Osteoblast (primary cell): ENCODE measurements at regions not wholly inside any gene's neighbourhood (a gene's known extent, or its start where the extent isn't known, plus 50 kb on each side); places are given as distances from the start of the nearest gene placed in this dataset.

Experiments used
- DNase-seq: peaks from one replicate; pipeline ENCODE4 v3.0.0; 2011; ENCODE audit warnings: low spot score, mixed read lengths; ENCODE audit not compliant: insufficient read length; ENCODE audit errors: missing footprints
- H2AFZ ChIP-seq: 2 replicates; pipeline ENCODE4 v1.6.0; 2011; ENCODE audit warnings: mild to moderate bottlenecking, low read length
- H3K27ac ChIP-seq: 2 replicates; pipeline ENCODE4 v1.5.1; 2011; ENCODE audit warnings: mild to moderate bottlenecking, low read depth, low read length, moderate library complexity
- H3K27me3 ChIP-seq: 2 replicates; pipeline ENCODE4 v1.6.0; 2012; ENCODE audit warnings: mild to moderate bottlenecking, control low read depth, inconsistent platforms, low read length, moderate library complexity; ENCODE audit not compliant: insufficient read depth
- H3K36me3 ChIP-seq: 2 replicates; pipeline ENCODE4 v1.5.1; 2011; ENCODE audit warnings: mild to moderate bottlenecking, low read length, control low read depth, moderate library complexity; ENCODE audit not compliant: insufficient read depth
- H3K4me1 ChIP-seq: 2 replicates; pipeline ENCODE4 v1.5.1; 2011; ENCODE audit warnings: mild to moderate bottlenecking, low read length, control low read depth, moderate library complexity; ENCODE audit not compliant: insufficient read depth
- H3K4me2 ChIP-seq: 2 replicates; pipeline ENCODE4 v1.6.0; 2011; ENCODE audit warnings: mild to moderate bottlenecking, low read length; ENCODE audit not compliant: insufficient read depth
- H3K4me3 ChIP-seq: fragments of 200-600 bp; sonication (generic); 3 replicates; pipeline ENCODE4 v1.5.1; 2012; ENCODE audit warnings: mild to moderate bottlenecking, low read length, inconsistent platforms; ENCODE audit not compliant: insufficient read depth
- H3K79me2 ChIP-seq: 2 replicates; pipeline ENCODE4 v1.6.0; 2012; ENCODE audit warnings: mild to moderate bottlenecking, low read length, control low read depth, inconsistent platforms; ENCODE audit not compliant: insufficient read depth
- H3K9me3 ChIP-seq: 2 replicates; pipeline ENCODE4 v1.5.1; 2011; ENCODE audit warnings: low read depth, low read length, control low read depth
- H4K20me1 ChIP-seq: 2 replicates; pipeline ENCODE4 v1.6.0; 2012; ENCODE audit warnings: mild to moderate bottlenecking, low read length, control low read depth; ENCODE audit not compliant: insufficient read depth
- TF ChIP-seq, protein P1 (sequence below): IDR thresholded peaks from 2 replicates; pipeline ENCODE4 v1.5.1; 2011; ENCODE audit warnings: mild to moderate bottlenecking, low read depth, low read length, moderate library complexity; ENCODE audit errors: extremely low read depth

DNA sequence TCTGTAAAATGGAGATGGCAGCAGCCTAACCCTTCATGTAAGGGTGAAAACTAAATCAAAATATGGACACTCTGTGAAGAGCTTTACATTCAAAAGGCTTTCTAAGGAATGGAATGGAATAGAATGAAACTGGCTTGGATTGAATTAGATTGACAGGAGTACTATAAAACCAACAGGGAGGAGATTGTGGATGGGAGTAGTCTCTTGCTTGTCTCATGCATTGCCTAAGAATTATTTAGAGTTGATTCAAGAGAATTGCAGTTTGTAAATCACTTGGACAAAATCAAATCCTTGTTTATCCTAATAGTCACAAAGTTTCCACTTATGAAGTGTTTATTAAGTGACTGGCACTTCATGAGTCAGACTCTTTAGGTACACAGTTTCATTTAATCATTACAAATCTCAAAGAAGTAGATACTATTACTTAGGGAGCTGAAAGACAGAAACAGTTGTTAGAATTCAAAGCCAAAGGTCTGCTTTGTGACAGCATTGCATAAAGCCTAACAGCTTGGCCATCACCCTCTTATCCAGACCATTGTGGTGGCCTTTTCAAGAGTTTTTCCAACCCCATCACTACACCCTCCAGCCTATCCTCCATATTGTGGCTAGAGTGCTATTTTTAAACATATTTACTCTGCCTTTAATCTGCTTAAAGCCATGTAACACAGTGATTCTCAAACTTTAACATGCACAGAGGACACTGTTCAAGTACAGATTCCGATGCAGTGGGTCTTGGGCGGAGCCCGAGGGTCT, 91.9 kb upstream of the GHITM start:
- no peaks in the 10 kb centered on the region for H3K36me3 ChIP-seq
- H4K20me1 ChIP-seq: no peaks in the 10 kb centered on the region
- no peak overlapping the region for H2AFZ ChIP-seq
- no peak overlapping the region for H3K4me3 ChIP-seq
- no peak for DNase-seq
- H3K27ac ChIP-seq: no peak overlapping the region
- H3K79me2 ChIP-seq: no peaks in the 10 kb centered on the region
- TF ChIP-seq, protein P1, sequence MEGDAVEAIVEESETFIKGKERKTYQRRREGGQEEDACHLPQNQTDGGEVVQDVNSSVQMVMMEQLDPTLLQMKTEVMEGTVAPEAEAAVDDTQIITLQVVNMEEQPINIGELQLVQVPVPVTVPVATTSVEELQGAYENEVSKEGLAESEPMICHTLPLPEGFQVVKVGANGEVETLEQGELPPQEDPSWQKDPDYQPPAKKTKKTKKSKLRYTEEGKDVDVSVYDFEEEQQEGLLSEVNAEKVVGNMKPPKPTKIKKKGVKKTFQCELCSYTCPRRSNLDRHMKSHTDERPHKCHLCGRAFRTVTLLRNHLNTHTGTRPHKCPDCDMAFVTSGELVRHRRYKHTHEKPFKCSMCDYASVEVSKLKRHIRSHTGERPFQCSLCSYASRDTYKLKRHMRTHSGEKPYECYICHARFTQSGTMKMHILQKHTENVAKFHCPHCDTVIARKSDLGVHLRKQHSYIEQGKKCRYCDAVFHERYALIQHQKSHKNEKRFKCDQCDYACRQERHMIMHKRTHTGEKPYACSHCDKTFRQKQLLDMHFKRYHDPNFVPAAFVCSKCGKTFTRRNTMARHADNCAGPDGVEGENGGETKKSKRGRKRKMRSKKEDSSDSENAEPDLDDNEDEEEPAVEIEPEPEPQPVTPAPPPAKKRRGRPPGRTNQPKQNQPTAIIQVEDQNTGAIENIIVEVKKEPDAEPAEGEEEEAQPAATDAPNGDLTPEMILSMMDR: no peak
- H3K9me3 ChIP-seq: no peaks in the 10 kb centered on the region
- no peaks in the 10 kb centered on the region for H3K4me1 ChIP-seq
- no peaks in the 10 kb centered on the region for H3K27me3 ChIP-seq
- no peak overlapping the region for H3K4me2 ChIP-seq

DNA sequence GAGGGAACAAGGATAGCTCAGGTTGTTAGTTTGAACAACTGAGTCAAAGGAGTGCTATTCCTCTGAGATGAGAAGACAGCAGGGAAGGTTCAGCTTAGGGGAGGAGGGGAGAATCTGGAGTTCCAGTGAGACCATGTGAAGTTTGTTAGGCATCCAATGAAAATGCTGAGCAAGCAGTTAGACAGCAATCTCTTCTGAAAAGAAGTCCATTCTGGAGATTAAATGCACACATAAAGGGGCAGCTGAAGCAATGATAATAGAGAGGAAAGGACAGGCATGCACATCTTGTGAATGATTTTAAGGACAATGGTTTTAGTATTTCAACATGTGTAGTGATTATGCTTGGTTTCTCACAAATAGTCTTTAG, 89.7 kb upstream of the GHITM start:
- H4K20me1 ChIP-seq: no peaks in the 10 kb centered on the region
- H2AFZ ChIP-seq: no peak overlapping the region
- H3K27me3 ChIP-seq: no peaks in the 10 kb centered on the region
- H3K27ac ChIP-seq: no peak overlapping the region
- TF ChIP-seq, protein P1: no peak
- no peak overlapping the region for H3K4me2 ChIP-seq
- H3K4me1 ChIP-seq: no peaks in the 10 kb centered on the region
- no peaks in the 10 kb centered on the region for H3K9me3 ChIP-seq
- no peak for DNase-seq
- H3K79me2 ChIP-seq: no peaks in the 10 kb centered on the region
- no peaks in the 10 kb centered on the region for H3K36me3 ChIP-seq
- no peak overlapping the region for H3K4me3 ChIP-seq

DNA sequence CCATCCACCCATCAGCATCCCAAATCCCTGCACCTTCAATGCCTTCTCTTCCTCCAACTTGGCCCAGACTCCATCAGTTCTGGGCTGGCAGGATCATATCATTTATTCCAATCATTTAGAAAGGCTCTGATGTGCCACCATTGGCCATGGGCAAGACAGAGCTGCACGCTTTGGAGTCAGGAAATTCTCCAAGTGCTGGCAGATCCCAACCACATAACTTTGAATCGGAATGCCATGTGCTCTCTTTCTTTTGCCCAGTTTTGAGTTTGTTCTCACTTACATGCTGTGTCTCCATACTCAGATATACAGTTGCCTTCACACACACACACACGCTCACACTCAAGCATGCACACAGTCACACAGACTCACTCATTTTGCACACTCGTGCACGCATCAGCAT, 85.7 kb upstream of the GHITM start:
- Histone ChIP-seq H4K20me1 (no peaks in the 10 kb centered on the region), H2AFZ (no peak overlapping the region), H3K4me2 (no peak overlapping the region), H3K27ac (no peak overlapping the region), H3K4me1 (no peaks in the 10 kb centered on the region), H3K4me3 (no peak overlapping the region), H3K36me3 (no peaks in the 10 kb centered on the region), H3K9me3 (no peaks in the 10 kb centered on the region), H3K79me2 (no peaks in the 10 kb centered on the region), H3K27me3 (no peaks in the 10 kb centered on the region)
- TF ChIP-seq, protein P1: no peak
- DNase-seq: no peak

DNA sequence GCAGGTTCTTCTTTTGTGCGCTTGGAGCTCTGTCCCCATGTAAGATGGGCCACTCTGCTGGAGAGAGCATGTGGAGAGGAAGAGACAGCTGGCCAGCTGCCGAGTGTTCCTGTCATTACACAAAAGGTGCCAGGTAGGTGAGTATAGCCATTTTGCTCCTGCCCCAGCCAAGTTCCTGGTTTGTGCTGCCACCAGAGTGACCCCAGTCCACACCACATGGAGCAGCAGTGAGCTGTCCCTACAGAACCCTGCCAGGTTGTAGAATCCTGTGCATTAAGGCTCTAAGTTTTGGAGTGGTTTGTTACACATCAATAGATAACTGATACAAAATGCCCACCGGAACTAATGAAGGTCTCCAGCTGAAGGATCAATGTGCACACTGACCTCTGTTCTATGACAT, 84.6 kb upstream of the GHITM start:
- no peak overlapping the region for H3K4me2 ChIP-seq
- H4K20me1 ChIP-seq: no peaks in the 10 kb centered on the region
- DNase-seq: no peak
- no peaks in the 10 kb centered on the region for H3K27me3 ChIP-seq
- no peaks in the 10 kb centered on the region for H3K9me3 ChIP-seq
- TF ChIP-seq, protein P1: no peak
- no peaks in the 10 kb centered on the region for H3K4me1 ChIP-seq
- H3K4me3 ChIP-seq: no peak overlapping the region
- H3K36me3 ChIP-seq: no peaks in the 10 kb centered on the region
- no peak overlapping the region for H3K27ac ChIP-seq
- no peak overlapping the region for H2AFZ ChIP-seq
- H3K79me2 ChIP-seq: no peaks in the 10 kb centered on the region
